WTC11 (cell line): ENCODE measurements at regions not wholly inside any gene's neighbourhood (a gene's known extent, or its start where the extent isn't known, plus 50 kb on each side); places are given as distances from the start of the nearest gene placed in this dataset.

Source experiments
- ATAC-seq: fragments of 200-7000 bp; cut with Tn5 transposase; 2 replicates; pipeline ENCODE4 v1.10.0; 2021; ENCODE audit warnings: mild to moderate bottlenecking, moderate library complexity
- CTCF ChIA-PET: fragments of 300-600 bp; sonication (Branson Sonifier 250); formaldehyde crosslinking; loops from one replicate; lab custom pipeline; 2021; ENCODE audit warnings: antibody characterized with exemption; lab: Charles Lee
- POLR2A ChIA-PET: fragments of 350-600 bp; sonication (Branson Sonifier 250); formaldehyde crosslinking; loops from one replicate; lab custom pipeline; 2021; ENCODE audit warnings: antibody characterized with exemption; lab: Charles Lee
- DNase-seq: peaks from one replicate; pipeline ENCODE4 v3.0.0; 2021; ENCODE audit warnings: low spot score
- H3K27ac Mint-ChIP-seq: 2 replicates; pipeline ENCODE4 v1.8.0; 2021; ENCODE audit warnings: mixed read lengths
- H3K27me3 Mint-ChIP-seq: 2 replicates; pipeline ENCODE4 v1.8.0; 2021; ENCODE audit warnings: low read depth, mild to moderate bottlenecking, moderate library complexity, mixed read lengths
- H3K36me3 Mint-ChIP-seq: 2 replicates; pipeline ENCODE4 v1.8.0; 2021; ENCODE audit warnings: mixed read lengths
- H3K4me1 Mint-ChIP-seq: 2 replicates; pipeline ENCODE4 v1.8.0; 2022; ENCODE audit warnings: mixed read lengths
- H3K4me3 Mint-ChIP-seq: 2 replicates; pipeline ENCODE4 v1.8.0; 2021; ENCODE audit warnings: mild to moderate bottlenecking, moderate library complexity, mixed read lengths
- H3K9me3 Mint-ChIP-seq: 2 replicates; pipeline ENCODE4 v1.8.0; 2021; ENCODE audit warnings: mixed read lengths
- AR ChIP-seq: fragments of 250-450 bp; sonication (Bioruptor Pico); IDR thresholded peaks from 2 replicates; pipeline ENCODE4 v1.9.0; 2021; ENCODE audit warnings: mild to moderate bottlenecking
- ARID4B ChIP-seq: sonication (generic); formaldehyde crosslinking; IDR thresholded peaks from 2 replicates; pipeline ENCODE4 v1.8.0; 2023; ENCODE audit warnings: missing genetic modification reagents, mild to moderate bottlenecking, borderline replicate concordance
- ATF1 ChIP-seq: sonication (generic); formaldehyde crosslinking; IDR thresholded peaks from 2 replicates; pipeline ENCODE4 v1.8.1; 2023; ENCODE audit warnings: mild to moderate bottlenecking, moderate library complexity, missing genetic modification reagents
- ATF2 ChIP-seq: sonication (generic); formaldehyde crosslinking; IDR thresholded peaks from 2 replicates; pipeline ENCODE4 v1.8.1; 2022; ENCODE audit warnings: low read depth, missing genetic modification reagents, borderline replicate concordance
- E2F1 ChIP-seq: sonication (generic); formaldehyde crosslinking; IDR thresholded peaks from 2 replicates; pipeline ENCODE4 v1.8.0; 2022; ENCODE audit warnings: mild to moderate bottlenecking, missing genetic modification reagents
- HMGA2 ChIP-seq: fragments of 250-450 bp; sonication (Bioruptor Pico); IDR thresholded peaks from 2 replicates; pipeline ENCODE4 v1.4.0; 2021; ENCODE audit warnings: mild to moderate bottlenecking, moderate library complexity
- HMGXB4 ChIP-seq: sonication (generic); formaldehyde crosslinking; IDR thresholded peaks from 2 replicates; pipeline ENCODE4 v1.8.1; 2023; ENCODE audit warnings: mild to moderate bottlenecking, moderate library complexity, missing genetic modification reagents
- NFATC4 ChIP-seq: fragments of 250-450 bp; sonication (Bioruptor Pico); IDR thresholded peaks from 2 replicates; pipeline ENCODE4 v1.9.0; 2021; ENCODE audit warnings: mild to moderate bottlenecking
- SOX15 ChIP-seq: fragments of 250-450 bp; sonication (Bioruptor Pico); IDR thresholded peaks from 2 replicates; pipeline ENCODE4 v1.9.0; 2021; ENCODE audit warnings: mild to moderate bottlenecking
- USF1 ChIP-seq: sonication (generic); formaldehyde crosslinking; IDR thresholded peaks from 2 replicates; pipeline ENCODE4 v1.8.0; 2022; ENCODE audit warnings: mild to moderate bottlenecking, missing genetic modification reagents
- USF2 ChIP-seq: sonication (generic); formaldehyde crosslinking; IDR thresholded peaks from 2 replicates; pipeline ENCODE4 v1.8.1; 2023; ENCODE audit warnings: mild to moderate bottlenecking, missing genetic modification reagents, moderate library complexity
- ZNF396 ChIP-seq: fragments of 250-450 bp; sonication (Bioruptor Pico); IDR thresholded peaks from 2 replicates; pipeline ENCODE4 v1.8.0; 2021; ENCODE audit warnings: mild to moderate bottlenecking, moderate library complexity, borderline replicate concordance

- TF ChIP-seq HMGXB4, result no peak
Observed at GRCh38 chr21:16084776-16085364, 355.1 kb downstream of the USP25 start (continued).

GRCh38 chr21:16085421-16085820 lies 355.6 kb downstream of the USP25 start:
- H3K4me3 Mint-ChIP-seq, result no peak overlapping the region
- POLR2A ChIA-PET, result no interaction called here
- ATAC-seq, result no peak
- H3K27me3 Mint-ChIP-seq, result no peaks in the 10 kb centered on the region
- H3K4me1 Mint-ChIP-seq, result no peaks in the 10 kb centered on the region
- CTCF ChIA-PET, result no interaction called here
- H3K9me3 Mint-ChIP-seq, result no peaks in the 10 kb centered on the region
- TF ChIP-seq SOX15 (CRISPR knock-in tag) (no peak), HMGA2 (no peak), ARID4B (CRISPR knock-in tag) (no peak), NFATC4 (CRISPR knock-in tag) (no peak), E2F1 (CRISPR knock-in tag) (no peak), USF1 (CRISPR knock-in tag) (no peak), ATF2 (CRISPR knock-in tag) (no peak), AR (no peak), ZNF396 (CRISPR knock-in tag) (no peak), ATF1 (CRISPR knock-in tag) (no peak), USF2 (CRISPR knock-in tag) (no peak)
- TF ChIP-seq, all 79 proteins: peak for 0
- no peak for DNase-seq
- Mint-ChIP-seq H3K27ac (no peak overlapping the region), H3K36me3 (no peaks in the 10 kb centered on the region)
